ENCODE measurements at regions not wholly inside any gene's neighbourhood (a gene's known extent, or its start where the extent isn't known, plus 50 kb on each side); places are given as distances from the start of the nearest gene placed in this dataset.

GRCh38 chr2:83944191-83944590 is 514.9 kb downstream of the SUCLG1 start:
- H3K27me3 ChIP-seq = no peaks in the 10 kb centered on the region
- no peaks in the 10 kb centered on the region for H3K9me3 ChIP-seq (replicated peaks in 1 of 11)
- H3K36me3 ChIP-seq = no peaks in the 10 kb centered on the region
- no peak overlapping the region for H3K9ac ChIP-seq
- H3K27ac ChIP-seq = no peak overlapping the region
- no peak overlapping the region for H3K4me3 ChIP-seq
- H3K4me1 ChIP-seq = no peaks in the 10 kb centered on the region
- H3K4me2 ChIP-seq = no peak overlapping the region
- no peak for TF ChIP-seq Cebpa-rat (IDR thresholded peaks at IDR 0.05)
- no peaks in the 10 kb centered on the region for H4K20me1 ChIP-seq

DNA sequence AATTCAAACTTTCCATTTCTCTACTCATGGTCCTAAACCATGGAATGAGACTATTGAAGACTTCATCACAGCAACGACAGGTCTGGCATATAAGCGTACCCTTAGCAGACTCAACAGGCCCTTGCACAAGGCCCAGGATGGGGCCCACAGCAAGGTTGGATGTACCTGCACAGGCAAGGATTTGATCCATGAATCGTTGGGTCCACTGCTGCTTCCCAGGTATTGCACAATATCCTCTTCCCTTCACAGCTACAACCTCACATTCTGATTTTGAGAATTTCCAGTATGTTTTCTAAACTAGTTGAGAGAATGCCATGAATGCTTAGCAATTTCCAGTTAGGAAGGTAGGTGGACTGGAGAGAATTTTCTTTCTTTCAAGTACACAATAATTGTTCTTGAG is 515.8 kb downstream of the SUCLG1 start:
- H3K4me2 ChIP-seq = no peak overlapping the region
- H3K27me3 ChIP-seq = no peaks in the 10 kb centered on the region
- no peak overlapping the region for H3K4me3 ChIP-seq
- no peaks in the 10 kb centered on the region for H4K20me1 ChIP-seq
- H3K36me3 ChIP-seq = no peaks in the 10 kb centered on the region
- TF ChIP-seq Cebpa-rat (IDR thresholded peaks at IDR 0.05) = peak in 7 of 11 experiments; percentile 14 to 74 (median 32); a peak in 5 of 22 replicates
- no peak overlapping the region for H3K27ac ChIP-seq
- H3K4me1 ChIP-seq = no peaks in the 10 kb centered on the region
- H3K9me3 ChIP-seq (replicated peaks in 1 of 11) = no peaks in the 10 kb centered on the region
- H3K9ac ChIP-seq = no peak overlapping the region

DNA sequence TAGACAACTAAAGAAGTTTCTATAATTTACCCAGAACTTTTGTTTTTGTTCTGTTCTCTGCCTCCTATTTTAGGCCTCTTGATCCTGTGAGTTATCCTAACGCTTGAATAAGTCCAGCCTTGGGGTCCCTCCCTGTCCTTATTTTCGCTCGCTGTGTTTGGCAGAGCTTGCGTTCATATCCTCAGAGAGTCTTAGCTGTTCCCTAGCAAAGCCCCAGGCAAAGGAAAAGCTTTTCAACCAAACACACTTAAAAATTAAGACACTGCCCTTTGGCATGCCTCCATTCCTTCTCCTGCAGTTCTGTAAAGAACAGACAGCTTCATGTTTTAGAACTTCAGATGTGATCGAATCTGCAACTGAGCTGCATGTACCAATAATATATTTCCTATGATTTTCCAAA is 517.2 kb downstream of the SUCLG1 start:
- no peaks in the 10 kb centered on the region for H3K36me3 ChIP-seq
- H3K4me2 ChIP-seq = no peak overlapping the region
- H3K9me3 ChIP-seq (replicated peaks in 1 of 11) = no peaks in the 10 kb centered on the region
- H3K4me3 ChIP-seq = no peak overlapping the region
- H3K27me3 ChIP-seq = no peaks in the 10 kb centered on the region
- H3K4me1 ChIP-seq = no peaks in the 10 kb centered on the region
- TF ChIP-seq Cebpa-rat (IDR thresholded peaks at IDR 0.05) = no peak
- no peak overlapping the region for H3K27ac ChIP-seq
- H4K20me1 ChIP-seq = no peaks in the 10 kb centered on the region
- no peak overlapping the region for H3K9ac ChIP-seq

- Histone ChIP-seq H3K9ac (no peak overlapping the region), H3K9me3 (replicated peaks in 1 of 11) (no peaks in the 10 kb centered on the region), H3K4me3 (no peak overlapping the region), H3K4me1 (no peaks in the 10 kb centered on the region), H3K4me2 (no peak overlapping the region), H3K36me3 (no peaks in the 10 kb centered on the region), H3K27me3 (no peaks in the 10 kb centered on the region), H4K20me1 (no peaks in the 10 kb centered on the region), H3K27ac (no peak overlapping the region)
- no peak for TF ChIP-seq Cebpa-rat (IDR thresholded peaks at IDR 0.05)
These were observed 525.3 kb downstream of the SUCLG1 start for GRCh38 chr2:83933749-83934148.

DNA sequence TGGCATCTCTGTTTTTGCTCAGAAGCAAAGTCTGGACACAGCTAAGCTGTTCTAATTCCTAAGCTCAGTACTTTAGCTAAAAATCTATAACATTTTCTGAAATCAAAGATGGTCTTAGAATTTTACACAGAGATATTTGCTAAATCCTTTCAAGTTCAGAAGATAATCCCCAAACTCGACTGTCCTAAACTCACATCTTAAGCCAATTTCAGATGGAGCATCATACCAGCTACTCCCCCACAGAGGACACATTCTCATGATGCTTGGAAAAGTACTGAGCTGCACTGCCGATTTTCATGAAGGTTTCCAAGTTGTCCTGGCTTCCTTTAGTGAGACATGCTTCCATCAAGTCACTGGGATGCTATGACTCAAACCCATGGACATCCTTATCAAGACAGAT is 535.5 kb downstream of the SUCLG1 start:
- no peaks in the 10 kb centered on the region for H3K4me1 ChIP-seq
- H4K20me1 ChIP-seq = no peaks in the 10 kb centered on the region
- TF ChIP-seq Cebpa-rat (IDR thresholded peaks at IDR 0.05) = no peak
- H3K9me3 ChIP-seq (replicated peaks in 1 of 11) = no peaks in the 10 kb centered on the region
- H3K4me2 ChIP-seq = no peak overlapping the region
- no peak overlapping the region for H3K4me3 ChIP-seq
- H3K9ac ChIP-seq = no peak overlapping the region
- H3K36me3 ChIP-seq = no peaks in the 10 kb centered on the region
- H3K27ac ChIP-seq = no peak overlapping the region
- no peaks in the 10 kb centered on the region for H3K27me3 ChIP-seq

DNA sequence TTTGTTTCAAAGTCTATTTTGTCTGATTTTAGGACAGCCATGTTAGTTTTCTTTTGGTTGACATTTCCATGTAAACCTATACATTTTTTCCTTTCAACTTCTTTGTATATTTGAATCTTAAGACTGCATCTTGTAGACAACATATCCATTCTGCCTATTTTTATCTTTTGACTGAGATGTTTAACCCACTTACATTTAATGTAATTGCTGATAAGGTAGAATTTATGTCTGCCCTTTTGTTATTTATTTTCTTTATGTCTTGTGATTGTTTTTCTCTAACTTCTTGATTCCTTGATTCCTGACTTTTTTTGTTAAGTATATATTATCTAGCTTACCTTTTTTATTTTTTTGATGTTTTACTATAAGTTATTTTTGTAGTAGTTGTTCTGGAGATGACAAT is 542.5 kb downstream of the SUCLG1 start:
- H3K9me3 ChIP-seq (replicated peaks in 1 of 11) = no peaks in the 10 kb centered on the region
- H3K27ac ChIP-seq = no peak overlapping the region
- H3K36me3 ChIP-seq = no peaks in the 10 kb centered on the region
- no peaks in the 10 kb centered on the region for H3K27me3 ChIP-seq
- no peak overlapping the region for H3K4me3 ChIP-seq
- no peak overlapping the region for H3K4me2 ChIP-seq
- H4K20me1 ChIP-seq = no peaks in the 10 kb centered on the region
- no peaks in the 10 kb centered on the region for H3K4me1 ChIP-seq
- no peak overlapping the region for H3K9ac ChIP-seq
- no peak for TF ChIP-seq Cebpa-rat (IDR thresholded peaks at IDR 0.05)

- no peaks in the 10 kb centered on the region for H3K27me3 ChIP-seq
- H3K4me1 ChIP-seq = no peaks in the 10 kb centered on the region
- no peak for TF ChIP-seq Cebpa-rat (IDR thresholded peaks at IDR 0.05)
These were observed 543.7 kb downstream of the SUCLG1 start for GRCh38 chr2:83915381-83915780.

DNA sequence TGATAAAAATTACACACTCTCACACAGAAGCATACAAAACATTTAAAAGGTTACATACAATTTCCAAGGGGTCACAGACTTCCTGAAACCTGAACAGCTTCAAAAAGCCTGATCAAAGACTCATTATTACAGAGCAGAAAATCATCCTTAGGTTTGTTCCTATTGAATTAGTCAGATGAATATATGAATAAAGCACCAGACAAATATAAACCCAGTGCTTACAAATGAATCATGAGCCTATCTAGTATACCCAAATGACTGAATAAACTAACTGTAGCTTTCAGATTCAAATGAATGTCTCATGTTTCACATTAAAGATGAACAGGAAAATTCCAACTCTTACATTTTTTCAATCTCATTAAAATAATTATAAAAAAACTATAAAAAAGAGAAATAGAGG is 550.3 kb downstream of the SUCLG1 start:
- no peak overlapping the region for H3K4me2 ChIP-seq
- no peaks in the 10 kb centered on the region for H3K27me3 ChIP-seq
- peaks cover 0 to 5% (median 0%) of the 10 kb centered on the region in 11 experiments; a peak in 2 of 22 replicates for H3K9me3 ChIP-seq (replicated peaks in 1 of 11)
- no peak overlapping the region for H3K9ac ChIP-seq
- TF ChIP-seq Cebpa-rat (IDR thresholded peaks at IDR 0.05) = no peak
- no peaks in the 10 kb centered on the region for H3K36me3 ChIP-seq
- H3K27ac ChIP-seq = no peak overlapping the region
- no peak overlapping the region for H3K4me3 ChIP-seq
- no peaks in the 10 kb centered on the region for H3K4me1 ChIP-seq
- no peaks in the 10 kb centered on the region for H4K20me1 ChIP-seq

More at GRCh38 chr2:83915381-83915780, 543.7 kb downstream of the SUCLG1 start:
- no peaks in the 10 kb centered on the region for H3K9me3 ChIP-seq (replicated peaks in 1 of 11)
- H3K36me3 ChIP-seq = no peaks in the 10 kb centered on the region
- no peak overlapping the region for H3K9ac ChIP-seq
- no peak overlapping the region for H3K27ac ChIP-seq
- no peak overlapping the region for H3K4me3 ChIP-seq
- no peaks in the 10 kb centered on the region for H4K20me1 ChIP-seq
- H3K4me2 ChIP-seq = no peak overlapping the region

DNA sequence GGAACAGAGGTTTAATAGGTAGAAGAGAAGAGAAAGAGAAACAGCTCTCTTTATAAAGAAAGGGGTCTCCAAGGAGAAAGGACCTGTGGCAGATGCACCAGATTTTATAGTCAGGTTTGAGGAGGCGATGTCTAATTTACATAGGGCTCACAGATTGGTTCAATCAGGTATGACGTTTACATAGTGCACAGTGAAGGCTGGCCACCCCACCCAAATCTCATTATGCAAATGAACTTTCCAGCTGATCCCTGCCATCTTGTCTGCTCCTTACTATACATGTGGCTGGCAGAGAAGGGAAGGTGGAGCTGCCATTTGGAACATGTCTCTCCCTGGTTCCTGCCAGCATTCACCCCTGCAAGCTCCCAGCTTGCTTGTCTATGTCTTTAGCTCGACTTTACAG is 557.8 kb downstream of the SUCLG1 start:
- Histone ChIP-seq H3K9ac (no peak overlapping the region), H4K20me1 (no peaks in the 10 kb centered on the region), H3K27me3 (no peaks in the 10 kb centered on the region), H3K36me3 (no peaks in the 10 kb centered on the region), H3K9me3 (replicated peaks in 1 of 11) (no peaks in the 10 kb centered on the region), H3K4me3 (no peak overlapping the region), H3K4me2 (no peak overlapping the region), H3K27ac (no peak overlapping the region), H3K4me1 (no peaks in the 10 kb centered on the region)
- no peak for TF ChIP-seq Cebpa-rat (IDR thresholded peaks at IDR 0.05)

DNA sequence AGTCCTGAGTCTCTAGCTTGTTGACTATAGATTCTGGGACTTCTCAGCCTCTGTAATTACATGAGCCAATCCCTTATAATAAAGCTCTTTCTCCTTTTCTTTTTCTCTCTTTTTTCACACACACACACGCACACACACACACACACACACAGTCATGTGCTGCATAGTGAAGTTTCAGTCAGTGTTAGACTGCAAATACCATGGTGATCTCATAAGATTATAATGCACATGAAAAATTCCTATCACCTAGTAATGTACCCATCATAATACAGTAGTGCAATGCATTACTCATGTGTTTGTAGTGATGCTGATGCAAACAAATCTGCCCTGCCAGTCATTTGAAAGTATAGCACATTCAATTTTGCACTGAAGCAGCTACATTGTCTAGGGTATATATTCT is 558.2 kb downstream of the SUCLG1 start:
- H4K20me1 ChIP-seq = no peaks in the 10 kb centered on the region
- H3K9me3 ChIP-seq (replicated peaks in 1 of 11) = no peaks in the 10 kb centered on the region
- H3K36me3 ChIP-seq = no peaks in the 10 kb centered on the region
- H3K27me3 ChIP-seq = no peaks in the 10 kb centered on the region
- TF ChIP-seq Cebpa-rat (IDR thresholded peaks at IDR 0.05) = no peak
- no peak overlapping the region for H3K4me3 ChIP-seq
- H3K4me2 ChIP-seq = no peak overlapping the region
- H3K9ac ChIP-seq = no peak overlapping the region
- no peak overlapping the region for H3K27ac ChIP-seq
- no peaks in the 10 kb centered on the region for H3K4me1 ChIP-seq

GRCh38 chr2:83899271-83899670 is 559.8 kb downstream of the SUCLG1 start:
- no peak for TF ChIP-seq Cebpa-rat (IDR thresholded peaks at IDR 0.05)
- Histone ChIP-seq H3K9ac (no peak overlapping the region), H3K4me3 (no peak overlapping the region), H3K27ac (no peak overlapping the region), H3K36me3 (no peaks in the 10 kb centered on the region), H4K20me1 (no peaks in the 10 kb centered on the region), H3K27me3 (no peaks in the 10 kb centered on the region), H3K4me2 (no peak overlapping the region), H3K4me1 (no peaks in the 10 kb centered on the region), H3K9me3 (replicated peaks in 1 of 11) (no peaks in the 10 kb centered on the region)
